ENCODE measurements at regions not wholly inside any gene's neighbourhood (a gene's known extent, or its start where the extent isn't known, plus 50 kb on each side); places are given as distances from the start of the nearest gene placed in this dataset.

GRCh38 chr18:29549759-29550158 is 1372.8 kb upstream of the CDH2 start:
- TF ChIP-seq POLR2AphosphoS5 (IDR thresholded peaks at IDR 0.05; ENCODE audit: low read depth, low read length) (no peak), CTCF (IDR thresholded peaks at IDR 0.05) (no peak), REST (IDR thresholded peaks at IDR 0.05; ENCODE audit: insufficient read depth in 1 of 2, low read depth in 2 of 2, low read length in 1 of 2) (no peak), TCF7L2 (IDR thresholded peaks at IDR 0.05; ENCODE audit: low read depth, low read length) (no peak), SIN3A (IDR thresholded peaks at IDR 0.05; ENCODE audit: borderline replicate concordance, insufficient read depth, low read depth, low read length) (no peak)

Measured in Panc1 (cell line).